ENCODE measurements at regions not wholly inside any gene's neighbourhood (a gene's known extent, or its start where the extent isn't known, plus 50 kb on each side); places are given as distances from the start of the nearest gene placed in this dataset.

GRCh38 chr16:86186313-86186712 lies 287.4 kb downstream of the IRF8 start:
- no peak for TF ChIP-seq CTCF (IDR thresholded peaks at IDR 0.05)
- TF ChIP-seq EP300 (IDR thresholded peaks at IDR 0.05): no peak
- no peak for TF ChIP-seq POLR2AphosphoS5 (IDR thresholded peaks at IDR 0.05)
- TF ChIP-seq POLR2A (IDR thresholded peaks at IDR 0.05): no peak
